ENCODE measurements at regions not wholly inside any gene's neighbourhood (a gene's known extent, or its start where the extent isn't known, plus 50 kb on each side); places are given as distances from the start of the nearest gene placed in this dataset.
"Not testable (repeated sequence)": the region's sequence is repeated elsewhere in the genome, so short reads cannot be mapped to it uniquely, and the experiment has no call there.

- ATAC-seq, result not testable (repeated sequence)
Observed at GRCh38 chr13:86253497-86253896, 454.3 kb upstream of the SLITRK6 start.

GRCh38 chr13:86255820-86256219 lies 456.6 kb upstream of the SLITRK6 start:
- ATAC-seq; DNase-seq (ENCODE audit: low spot score): not testable (repeated sequence)

More at GRCh38 chr13:86253497-86253896, 454.3 kb upstream of the SLITRK6 start:
- not testable (repeated sequence) for DNase-seq (ENCODE audit: low spot score)

- ATAC-seq (no peak), DNase-seq (ENCODE audit: low spot score) (no peak)
Observed at GRCh38 chr13:86269511-86269910, 470.3 kb upstream of the SLITRK6 start.

DNA sequence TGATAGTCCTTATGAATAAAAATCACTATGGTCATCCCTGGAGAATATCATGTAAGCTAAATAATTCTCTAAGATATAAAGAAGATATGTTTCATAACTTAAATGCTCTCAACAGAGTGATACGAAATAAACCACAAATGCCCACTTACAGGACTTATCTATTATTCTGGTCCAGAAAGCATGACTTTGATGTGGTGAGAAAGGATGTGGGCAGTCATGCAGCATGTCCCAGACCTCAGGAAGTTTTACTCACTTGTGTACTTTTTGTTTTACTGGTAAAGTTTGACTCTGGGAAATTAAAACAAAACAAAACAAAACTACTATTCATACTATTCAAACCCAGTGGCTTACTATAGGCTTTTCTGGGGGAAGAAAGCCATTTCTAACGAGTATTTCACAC lies 483.2 kb upstream of the SLITRK6 start:
- ATAC-seq, result no peak
- no peak for DNase-seq (ENCODE audit: low spot score)

DNA sequence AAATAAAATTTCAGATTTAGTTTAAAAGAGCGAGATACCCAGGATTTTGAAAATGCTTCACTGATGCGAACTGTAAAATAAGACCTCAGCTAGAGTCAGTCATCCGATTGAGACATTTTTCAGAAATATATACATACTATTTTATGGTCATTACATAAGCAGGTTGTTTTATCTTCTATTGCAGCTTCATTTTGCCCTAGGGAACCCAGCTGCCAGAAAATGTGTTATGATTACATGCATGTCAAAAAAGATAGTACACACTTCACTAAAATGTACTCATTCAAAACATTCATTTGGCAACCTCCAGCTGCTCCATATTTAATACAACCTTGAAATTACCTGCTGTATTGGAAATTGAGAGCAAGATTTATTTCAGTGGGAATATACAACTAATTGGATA lies 483.8 kb upstream of the SLITRK6 start:
- ATAC-seq (no peak), DNase-seq (ENCODE audit: low spot score) (no peak)

- DNase-seq (ENCODE audit: low spot score) (no peak), ATAC-seq (no peak)
Observed at GRCh38 chr13:86298725-86299124, 499.5 kb upstream of the SLITRK6 start.

DNA sequence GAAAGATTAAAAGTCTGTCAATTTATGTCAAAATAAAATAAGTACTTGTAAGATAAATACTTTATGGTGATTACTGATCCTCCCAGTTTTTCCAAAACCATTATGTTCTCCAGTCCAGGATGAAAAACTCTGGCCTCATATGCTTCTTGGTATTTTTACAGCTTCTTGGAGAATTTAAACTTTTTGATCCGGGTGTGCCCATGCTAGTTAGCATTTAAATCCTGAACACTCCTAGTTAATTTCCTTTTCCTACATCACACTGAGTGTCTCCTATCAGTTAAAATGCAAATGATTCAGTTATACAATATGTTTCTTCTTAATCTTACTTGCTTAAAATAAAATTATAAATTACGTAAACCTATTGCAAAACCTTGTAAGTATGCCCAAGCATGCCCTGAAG lies 499.9 kb upstream of the SLITRK6 start:
- DNase-seq (ENCODE audit: low spot score) (no peak), ATAC-seq (no peak)

DNA sequence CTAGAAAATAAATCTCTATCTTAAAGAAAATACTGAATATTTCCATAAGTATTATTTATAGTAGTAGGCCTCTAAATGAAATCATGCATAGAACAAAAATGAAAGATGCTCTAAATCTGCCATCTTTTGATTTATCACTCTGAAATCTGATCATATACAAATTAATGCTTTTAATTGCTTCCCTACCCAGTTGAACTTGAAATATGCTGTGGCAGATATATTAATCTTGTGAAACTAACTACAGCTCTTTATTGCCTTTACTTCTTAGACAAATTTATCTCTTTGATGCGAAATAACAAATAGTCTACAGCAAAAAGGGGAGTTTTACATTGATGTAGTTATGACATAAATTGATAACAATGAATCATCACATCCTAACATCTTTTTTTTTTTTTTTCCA lies 510.7 kb upstream of the SLITRK6 start:
- DNase-seq (ENCODE audit: low spot score) (no peak), ATAC-seq (no peak)

DNA sequence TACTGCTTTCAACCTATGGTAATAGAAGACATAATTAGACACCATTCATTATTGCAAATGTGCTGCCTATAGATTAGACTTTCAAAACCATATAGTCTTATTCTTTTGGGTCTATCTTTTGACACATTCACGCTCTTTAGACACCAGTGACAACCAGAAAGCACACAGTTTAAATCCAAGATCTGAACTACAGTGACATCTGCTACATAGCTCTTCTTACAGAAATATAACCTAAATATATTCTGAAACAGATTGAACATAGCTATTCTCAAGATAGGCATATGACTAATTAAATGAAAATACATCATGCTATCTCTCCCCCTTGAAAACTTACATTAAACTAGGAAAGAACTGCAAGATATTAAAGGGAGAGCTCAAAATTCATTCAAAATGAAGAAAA lies 514.2 kb upstream of the SLITRK6 start:
- no peak for DNase-seq (ENCODE audit: low spot score)
- ATAC-seq, result no peak

GRCh38 chr13:86318450-86318849 lies 519.2 kb upstream of the SLITRK6 start:
- DNase-seq (ENCODE audit: low spot score) (no peak), ATAC-seq (no peak)

DNA sequence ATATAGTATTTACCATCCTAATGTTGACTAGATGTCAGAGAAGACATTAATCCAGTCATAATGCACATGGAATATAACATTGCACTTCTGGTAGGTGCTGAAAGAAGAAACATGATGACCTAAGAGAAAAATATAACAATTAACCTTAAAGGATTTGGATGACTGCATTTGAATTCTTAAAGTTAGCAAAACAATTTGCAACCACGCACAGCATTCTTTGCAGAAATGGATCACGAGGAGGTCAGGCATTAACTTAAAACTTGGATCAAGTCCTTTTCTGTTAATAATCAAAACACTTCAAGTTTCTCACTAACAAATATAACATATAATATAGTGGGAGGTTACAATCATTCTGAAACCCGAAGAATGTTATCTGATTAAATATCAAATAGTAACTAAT lies 525.0 kb upstream of the SLITRK6 start:
- ATAC-seq, result no peak
- no peak for DNase-seq (ENCODE audit: low spot score)

GRCh38 chr13:86355301-86355700 lies 556.1 kb upstream of the SLITRK6 start:
- no peak for ATAC-seq
- DNase-seq (ENCODE audit: low spot score), result no peak

DNA sequence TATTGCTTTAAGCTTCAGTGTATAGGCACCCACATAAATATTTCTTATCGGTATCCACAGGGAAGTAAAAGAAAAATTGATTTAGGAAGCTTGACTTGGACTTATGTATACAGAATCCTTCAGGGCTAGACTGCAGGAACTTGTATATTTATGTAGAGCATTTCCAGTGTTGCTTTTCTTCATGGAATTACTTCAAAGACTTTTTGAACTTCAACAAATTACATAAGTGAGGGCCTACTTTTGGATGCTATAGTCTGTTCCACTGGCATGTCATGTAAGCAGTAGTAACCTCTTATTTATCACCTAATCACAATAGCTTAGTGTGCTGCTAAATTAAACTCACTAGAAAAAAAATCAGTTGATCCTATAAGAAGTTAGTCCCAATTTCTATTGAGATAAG lies 557.9 kb upstream of the SLITRK6 start:
- ATAC-seq, result no peak
- no peak for DNase-seq (ENCODE audit: low spot score)

DNA sequence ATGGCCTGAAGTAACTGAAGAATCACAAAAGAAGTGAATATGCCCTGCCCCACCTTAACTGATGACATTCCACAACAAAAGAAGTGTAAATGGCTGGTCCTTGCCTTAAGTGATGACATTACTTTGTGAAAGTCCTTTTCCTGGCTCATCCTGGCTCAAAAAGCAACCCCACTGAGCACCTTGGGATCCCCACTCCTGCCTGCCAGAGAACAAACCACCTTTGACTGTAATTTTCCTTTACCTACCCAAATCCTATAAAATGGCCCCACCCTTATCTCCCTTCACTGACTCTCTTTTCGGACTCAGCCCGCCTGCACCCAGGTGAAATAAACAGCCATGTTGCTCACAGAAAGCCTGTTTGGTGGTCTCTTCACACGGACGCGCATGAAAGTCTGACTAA lies 564.5 kb upstream of the SLITRK6 start:
- not testable (repeated sequence) for ATAC-seq; DNase-seq (ENCODE audit: low spot score)

DNA sequence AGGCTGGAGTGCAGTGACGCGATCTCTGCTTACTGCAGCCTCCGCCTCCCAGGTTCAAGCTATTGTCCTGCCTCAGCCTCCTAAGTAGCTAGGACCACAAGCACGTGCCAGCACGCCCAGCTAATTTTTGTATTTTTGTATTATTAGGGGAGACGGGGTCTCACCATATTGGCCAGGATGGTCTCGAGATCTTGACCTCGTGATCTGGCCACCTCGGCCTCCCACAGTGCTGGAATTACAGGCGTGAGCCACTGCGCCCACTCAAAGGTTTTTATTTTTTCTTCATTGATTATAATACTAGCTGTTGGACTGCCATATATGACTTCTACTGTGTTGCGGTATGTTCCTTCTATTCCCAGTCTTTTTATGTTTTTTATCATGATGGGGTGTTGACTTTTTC lies 569.7 kb upstream of the SLITRK6 start:
- DNase-seq (ENCODE audit: low spot score) (no peak), ATAC-seq (no peak)

DNA sequence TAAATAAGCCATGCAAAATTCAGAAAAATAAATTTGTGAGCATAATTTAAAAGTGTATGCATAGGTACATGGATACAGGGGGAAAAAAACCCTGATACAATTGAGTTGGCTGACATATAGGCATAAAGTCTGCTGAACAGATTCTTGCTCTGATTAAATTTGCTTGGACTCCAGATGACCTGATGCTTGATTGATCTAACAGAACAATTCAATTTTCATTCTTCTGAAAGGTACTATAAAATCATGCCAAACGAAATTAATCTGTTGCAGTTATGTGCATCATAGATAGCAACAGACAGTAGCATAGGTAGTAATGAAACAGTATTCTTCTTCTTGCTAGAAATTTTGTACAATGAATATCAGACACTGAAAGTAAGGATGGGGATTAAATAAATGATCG lies 578.2 kb upstream of the SLITRK6 start:
- DNase-seq (ENCODE audit: low spot score) (no peak), ATAC-seq (no peak)

DNA sequence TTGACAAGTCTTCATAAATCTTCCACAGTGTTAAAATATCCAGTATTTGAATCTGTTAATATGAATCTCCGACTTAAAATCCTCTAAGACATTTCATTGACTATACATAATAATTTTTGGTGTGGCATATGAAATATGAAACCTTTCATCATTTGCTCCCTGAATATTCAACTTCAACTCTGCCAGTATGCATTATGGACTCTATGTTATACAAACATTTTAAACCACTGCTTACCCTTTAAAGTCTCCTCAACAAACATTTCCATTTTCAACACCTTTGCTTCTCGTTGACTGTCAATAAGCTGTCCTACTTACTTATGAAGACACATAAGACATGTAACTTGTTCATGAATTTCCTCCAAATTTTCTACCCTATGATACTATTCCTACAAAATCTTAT lies 579.4 kb upstream of the SLITRK6 start:
- DNase-seq (ENCODE audit: low spot score) (no peak), ATAC-seq (no peak)

GRCh38 chr13:86383151-86383550 lies 583.9 kb upstream of the SLITRK6 start:
- ATAC-seq, result no peak
- no peak for DNase-seq (ENCODE audit: low spot score)

DNA sequence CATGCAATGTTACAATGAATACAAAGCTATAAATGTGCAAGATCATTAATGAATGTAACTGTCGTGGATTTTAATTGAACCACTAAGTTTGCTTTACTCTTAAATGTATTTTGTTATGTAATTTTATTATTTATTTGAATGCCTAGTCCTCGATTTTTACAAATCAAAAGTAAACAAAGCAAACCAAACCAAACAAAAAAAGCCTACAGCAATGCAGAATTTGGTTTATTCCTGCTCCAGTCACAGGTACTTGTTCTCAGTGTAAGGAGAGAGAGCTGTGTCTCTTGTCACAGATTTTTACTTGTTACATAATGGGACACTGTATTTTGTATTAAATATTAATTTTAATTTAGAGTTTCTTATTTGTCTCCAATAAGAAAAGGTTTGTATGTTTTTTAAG lies 584.3 kb upstream of the SLITRK6 start:
- no peak for ATAC-seq
- no peak for DNase-seq (ENCODE audit: low spot score)

GRCh38 chr13:86397635-86398034 lies 598.4 kb upstream of the SLITRK6 start:
- ATAC-seq (no peak), DNase-seq (ENCODE audit: low spot score) (no peak)

GRCh38 chr13:86399572-86399971 lies 600.4 kb upstream of the SLITRK6 start:
- no peak for DNase-seq (ENCODE audit: low spot score)
- ATAC-seq, result no peak

DNA sequence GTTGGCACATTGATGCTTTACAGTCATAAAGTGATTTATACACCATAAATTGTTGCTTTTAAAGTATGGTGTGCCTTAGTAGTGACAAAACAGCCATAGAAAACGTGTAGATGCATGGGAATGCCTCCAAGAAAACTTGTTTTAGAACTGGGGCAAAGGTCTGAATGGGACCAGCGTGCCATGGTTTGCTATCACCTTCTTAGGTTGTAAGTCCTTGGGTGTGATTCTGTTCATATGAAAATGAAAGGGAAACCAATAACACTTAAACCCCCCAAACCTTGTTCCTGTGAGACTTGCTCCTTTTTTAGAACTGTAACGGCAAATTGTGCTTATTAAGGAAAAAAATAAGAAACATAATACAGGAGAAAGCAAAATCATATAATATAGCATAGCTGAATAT lies 603.3 kb upstream of the SLITRK6 start:
- no peak for ATAC-seq
- no peak for DNase-seq (ENCODE audit: low spot score)

GRCh38 chr13:86403181-86403580 lies 604.0 kb upstream of the SLITRK6 start:
- no peak for DNase-seq (ENCODE audit: low spot score)
- ATAC-seq, result no peak
